Endothelial cell of umbilical vein (primary cell): ENCODE measurements at regions not wholly inside any gene's neighbourhood (a gene's known extent, or its start where the extent isn't known, plus 50 kb on each side); places are given as distances from the start of the nearest gene placed in this dataset.

Experiments
- BruUV-seq: library from RNA; stranded (reverse); fragments of 400-500 nt; replicated peaks from 2 replicates; lab custom pipeline; 2021; lab: Mats Ljungman, UMichigan
- CTCF ChIA-PET: fragments of 300-600, 350-600 bp; sonication (Branson Sonifier 250); formaldehyde crosslinking; loops from one replicate; lab custom pipeline; 2021; ENCODE audit warnings: antibody characterized with exemption, inconsistent platforms; lab: Charles Lee
- POLR2A ChIA-PET: fragments of 300-600, 350-600 bp; sonication (Branson Sonifier 250); formaldehyde crosslinking; loops from one replicate; lab custom pipeline; 2021; ENCODE audit warnings: antibody characterized with exemption, inconsistent platforms; lab: Charles Lee
- DNase-seq: peaks from one replicate; pipeline ENCODE4 v3.0.0-alpha.2; 2011; ENCODE audit warnings: low read depth, low spot score
- FAIRE-seq: peaks from 2 replicates; lab custom pipeline; 2011; peaks lifted over from hg19 to GRCh38; lab: Jason Lieb, UNC
- H2AFZ ChIP-seq: 2 replicates; pipeline ENCODE4 v1.6.0; 2012; ENCODE audit warnings: low read depth, low read length, control low read depth, inconsistent platforms
- H3K27ac ChIP-seq: 2 replicates; pipeline ENCODE4 v1.5.1; 2011; ENCODE audit warnings: low read depth, mild to moderate bottlenecking, control low read depth, low read length, moderate library complexity; ENCODE audit not compliant: insufficient read depth
- H3K27me3 ChIP-seq, 2 experiments: 2 replicates each; pipeline versions ENCODE4 v1.6.0 to v1.6.1; 2011; ENCODE audit warnings: low read length in 2 of 2, mixed read lengths in 1 of 2; ENCODE audit not compliant: control insufficient read depth in 2 of 2, insufficient read depth in 2 of 2
- H3K36me3 ChIP-seq, 2 experiments: 2 replicates in 1 of 2; 3 replicates in 1 of 2; pipeline ENCODE4 v1.5.1; 2011; ENCODE audit warnings: low read length in 2 of 2, mild to moderate bottlenecking in 1 of 2, moderate library complexity in 1 of 2; ENCODE audit not compliant: control insufficient read depth in 2 of 2, insufficient read depth in 2 of 2; ENCODE audit errors: extremely low read depth in 1 of 2
- H3K4me1 ChIP-seq: 3 replicates; pipeline ENCODE4 v1.5.1; 2011; ENCODE audit warnings: mild to moderate bottlenecking, low read length; ENCODE audit not compliant: control insufficient read depth, insufficient read depth; ENCODE audit errors: extremely low read depth
- H3K4me2 ChIP-seq: 2 replicates; pipeline ENCODE4 v1.6.1; 2011; ENCODE audit warnings: low read length, control low read depth, mixed read lengths; ENCODE audit not compliant: insufficient read depth
- H3K4me3 ChIP-seq, 3 experiments: fragments of 200-600 bp in 1 of 3; sonication (generic), shearing (Covaris generic) in 1 of 3; replicated peaks in 1 of 3; 2 replicates each; pipeline ENCODE4 v1.5.1; 2011 to 2016; ENCODE audit warnings: control low read depth in 3 of 3, low read length in 3 of 3, mild to moderate bottlenecking in 2 of 3, inconsistent platforms in 1 of 3, low read depth in 1 of 3, moderate library complexity in 1 of 3; ENCODE audit not compliant: insufficient read depth in 1 of 3
- H3K79me2 ChIP-seq: 2 replicates; pipeline ENCODE4 v1.6.0; 2012; ENCODE audit warnings: low read length, inconsistent platforms; ENCODE audit not compliant: control insufficient read depth, insufficient read depth
- H3K9ac ChIP-seq: replicated peaks from 2 replicates; pipeline ENCODE3; 2011; ENCODE audit warnings: low read length, control low read depth; ENCODE audit not compliant: insufficient read depth; ENCODE audit errors: extremely low read depth
- H3K9me1 ChIP-seq: replicated peaks from 3 replicates; pipeline ENCODE4 v1.6.0; 2011; ENCODE audit warnings: mild to moderate bottlenecking, low read length; ENCODE audit not compliant: control insufficient read depth, insufficient read depth; ENCODE audit errors: extremely low read depth
- H3K9me3 ChIP-seq: replicated peaks from 2 replicates; pipeline ENCODE4 v1.5.1; 2012; ENCODE audit warnings: low read length, inconsistent platforms; ENCODE audit not compliant: control insufficient read depth, insufficient read depth
- H4K20me1 ChIP-seq: replicated peaks from 2 replicates; pipeline ENCODE3; 2011; ENCODE audit warnings: mild to moderate bottlenecking, low read length; ENCODE audit not compliant: control insufficient read depth, insufficient read depth; ENCODE audit errors: extremely low read depth
- EZH2 ChIP-seq: IDR thresholded peaks from 2 replicates; pipeline ENCODE4 v1.6.1; 2012; ENCODE audit warnings: borderline replicate concordance, low read depth, mild to moderate bottlenecking, moderate library complexity, low read length, inconsistent platforms; ENCODE audit not compliant: severe bottlenecking
- FOS ChIP-seq: IDR thresholded peaks from 2 replicates; pipeline ENCODE4 v1.6.1; 2011; ENCODE audit warnings: mild to moderate bottlenecking, low read length, moderate library complexity, borderline replicate concordance; ENCODE audit not compliant: insufficient read depth
- GATA2 ChIP-seq: IDR thresholded peaks from 2 replicates; pipeline ENCODE4 v1.7.0; 2011; ENCODE audit warnings: low read depth, mild to moderate bottlenecking, moderate library complexity, mixed read lengths, low read length; ENCODE audit not compliant: insufficient read length, insufficient read depth
- JUN ChIP-seq: IDR thresholded peaks from 2 replicates; pipeline ENCODE4 v1.6.1; 2011; ENCODE audit warnings: borderline replicate concordance, low read depth; ENCODE audit not compliant: insufficient read length, insufficient read depth
- MAX ChIP-seq: IDR thresholded peaks from 2 replicates; pipeline ENCODE4 v1.6.1; 2011; ENCODE audit not compliant: insufficient read depth, insufficient read length
- MYC ChIP-seq: IDR thresholded peaks from one replicate; pipeline ENCODE4 v1.6.1; 2011; ENCODE audit warnings: mild to moderate bottlenecking, low read depth, low read length
- POLR2A ChIP-seq: IDR thresholded peaks from 2 replicates; pipeline ENCODE4 v1.6.1; 2012; ENCODE audit warnings: low read depth, mild to moderate bottlenecking, control low read depth, low read length
- POLR2AphosphoS5 ChIP-seq: IDR thresholded peaks from 2 replicates; pipeline ENCODE4 v1.6.1; 2012; ENCODE audit warnings: low read depth, mild to moderate bottlenecking, control low read depth, low read length, moderate library complexity; ENCODE audit not compliant: insufficient read depth
- dilution Hi-C: fragments of 300-500 bp; cut with MboI; formaldehyde crosslinking; loops from one replicate; pipeline ENCODE4 v1.15.0; 2019; ENCODE audit warnings: low sequenced_read_pairs; ENCODE audit not compliant: extremely low pct_ligation_motif_present
- intact Hi-C: fragments of 100-400 bp; cut with micrococcal nuclease; formaldehyde crosslinking; loops from one replicate; pipeline ENCODE4 v1.10.0; 2022
- TF ChIP-seq, protein P1 (sequence below), 2 donors: IDR thresholded peaks; 1 replicate in 1 of 2; 2 replicates in 1 of 2; pipeline ENCODE4 v1.5.1; 2011; ENCODE audit warnings: low read length in 2 of 2, mild to moderate bottlenecking in 2 of 2, moderate library complexity in 2 of 2, control low read depth in 1 of 2, inconsistent platforms in 1 of 2, low read depth in 1 of 2; ENCODE audit not compliant: insufficient read depth in 1 of 2; ENCODE audit errors: extremely low read depth in 1 of 2

GRCh38 chr20:53888510-53888909 lies 181.9 kb downstream of the BCAS1 start:
- FAIRE-seq: no peak

More at GRCh38 chr20:53888510-53888909, 181.9 kb downstream of the BCAS1 start:
- CTCF ChIA-PET: no interaction called here
- Histone ChIP-seq H3K79me2 (no peaks in the 10 kb centered on the region), H3K9me3 (no peaks in the 10 kb centered on the region), H2AFZ (no peak overlapping the region), H3K9me1 (no peaks in the 10 kb centered on the region), H3K4me1 (peaks cover 17% of the 10 kb centered on the region), H3K4me2 (no peak overlapping the region), H4K20me1 (no peaks in the 10 kb centered on the region), H3K27ac (no peak overlapping the region), H3K9ac (no peak overlapping the region), H3K36me3 (no peaks in the 10 kb centered on the region), H3K4me3 (no peak overlapping the region), H3K27me3 (no peaks in the 10 kb centered on the region)
- intact Hi-C loops (no loop called here), dilution Hi-C loops (no loop called here)
- TF ChIP-seq GATA2 (no peak), POLR2A (no peak), EZH2 (no peak), FOS (no peak), POLR2AphosphoS5 (no peak), MYC (no peak), MAX (no peak), JUN (no peak)
- TF ChIP-seq, protein P1, sequence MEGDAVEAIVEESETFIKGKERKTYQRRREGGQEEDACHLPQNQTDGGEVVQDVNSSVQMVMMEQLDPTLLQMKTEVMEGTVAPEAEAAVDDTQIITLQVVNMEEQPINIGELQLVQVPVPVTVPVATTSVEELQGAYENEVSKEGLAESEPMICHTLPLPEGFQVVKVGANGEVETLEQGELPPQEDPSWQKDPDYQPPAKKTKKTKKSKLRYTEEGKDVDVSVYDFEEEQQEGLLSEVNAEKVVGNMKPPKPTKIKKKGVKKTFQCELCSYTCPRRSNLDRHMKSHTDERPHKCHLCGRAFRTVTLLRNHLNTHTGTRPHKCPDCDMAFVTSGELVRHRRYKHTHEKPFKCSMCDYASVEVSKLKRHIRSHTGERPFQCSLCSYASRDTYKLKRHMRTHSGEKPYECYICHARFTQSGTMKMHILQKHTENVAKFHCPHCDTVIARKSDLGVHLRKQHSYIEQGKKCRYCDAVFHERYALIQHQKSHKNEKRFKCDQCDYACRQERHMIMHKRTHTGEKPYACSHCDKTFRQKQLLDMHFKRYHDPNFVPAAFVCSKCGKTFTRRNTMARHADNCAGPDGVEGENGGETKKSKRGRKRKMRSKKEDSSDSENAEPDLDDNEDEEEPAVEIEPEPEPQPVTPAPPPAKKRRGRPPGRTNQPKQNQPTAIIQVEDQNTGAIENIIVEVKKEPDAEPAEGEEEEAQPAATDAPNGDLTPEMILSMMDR (IDR thresholded peaks at IDR 0.05; ENCODE audit: extremely low read depth in 1 of 2, insufficient read depth in 1 of 2, low read depth in 1 of 2, low read length in 2 of 2): no peak
- DNase-seq: no peak
- no TSS peak for BruUV-seq
- POLR2A ChIA-PET: no interaction called here
